A673 (cell line): ENCODE measurements at regions not wholly inside any gene's neighbourhood (a gene's known extent, or its start where the extent isn't known, plus 50 kb on each side); places are given as distances from the start of the nearest gene placed in this dataset.
"Not testable (repeated sequence)": the region's sequence is repeated elsewhere in the genome, so short reads cannot be mapped to it uniquely, and the experiment has no call there.

Source experiments
- BruUV-seq: library from RNA; stranded (reverse); fragments of 400-500 nt; replicated peaks from 2 replicates; lab custom pipeline; 2021; lab: Mats Ljungman, UMichigan
- CTCF ChIA-PET: fragments of 300-600 bp; sonication (Branson Sonifier 250); formaldehyde crosslinking; loops from one replicate; lab custom pipeline; 2022; ENCODE audit warnings: antibody characterized with exemption; lab: Charles Lee
- POLR2A ChIA-PET: fragments of 300-600 bp; sonication (Branson Sonifier 250); formaldehyde crosslinking; loops from one replicate; lab custom pipeline; 2022; ENCODE audit warnings: antibody characterized with exemption; ENCODE audit not compliant: low non-redundant PET; lab: Charles Lee
- DNase-seq: peaks from one replicate; pipeline ENCODE4 v3.0.0-alpha.2; 2015; ENCODE audit warnings: low spot score
- H3K27ac ChIP-seq: fragments of 200-600 bp; sonication (generic); 2 replicates; pipeline ENCODE4 v1.5.1; 2016; ENCODE audit warnings: mixed run types, low read depth, mild to moderate bottlenecking, mixed read lengths, antibody characterized with exemption, low read length; ENCODE audit not compliant: poor library complexity, severe bottlenecking
- H3K27me3 ChIP-seq: fragments of 200-600 bp; sonication (generic); replicated peaks from 2 replicates; pipeline ENCODE4 v1.6.1; 2017; ENCODE audit warnings: mixed run types, low read depth, mild to moderate bottlenecking, mixed read lengths, antibody characterized with exemption, low read length; ENCODE audit not compliant: insufficient read depth, poor library complexity
- H3K36me3 ChIP-seq: fragments of 200-600 bp; sonication (generic); 2 replicates; pipeline ENCODE4 v1.6.1; 2016; ENCODE audit warnings: mixed run types, mild to moderate bottlenecking, mixed read lengths, antibody characterized with exemption, low read length; ENCODE audit not compliant: insufficient read depth, poor library complexity, severe bottlenecking
- H3K4me1 ChIP-seq: fragments of 200-600 bp; sonication (generic); 2 replicates; pipeline ENCODE4 v1.6.1; 2017; ENCODE audit warnings: mixed run types, mild to moderate bottlenecking, mixed read lengths, antibody characterized with exemption, low read length; ENCODE audit not compliant: insufficient read depth, poor library complexity, severe bottlenecking
- H3K4me3 ChIP-seq: fragments of 200-600 bp; sonication (generic); 2 replicates; pipeline ENCODE4 v1.5.1; 2016; ENCODE audit warnings: low read depth, mixed run types, mild to moderate bottlenecking, mixed read lengths, low read length; ENCODE audit not compliant: poor library complexity, severe bottlenecking
- H3K9me3 ChIP-seq: fragments of 200-600 bp; sonication (generic); 2 replicates; pipeline ENCODE4 v1.6.1; 2016; ENCODE audit warnings: mixed run types, low read depth, mild to moderate bottlenecking, mixed read lengths, antibody characterized with exemption, low read length; ENCODE audit not compliant: poor library complexity, severe bottlenecking
- CTCF ChIP-seq: fragments of 300-800, 200-600 bp; sonication (generic); conservative IDR thresholded peaks from 2 replicates; pipeline ENCODE4 v1.5.1; 2017; ENCODE audit warnings: low read depth, mild to moderate bottlenecking, antibody characterized with exemption, low read length, moderate library complexity, mixed read lengths
- EZH2 ChIP-seq: fragments of 200-600 bp; sonication (generic); IDR thresholded peaks from 2 replicates; pipeline ENCODE4 v1.6.1; 2017; ENCODE audit warnings: borderline replicate concordance, low read depth, mild to moderate bottlenecking, mixed read lengths, antibody characterized with exemption, low read length; ENCODE audit not compliant: poor library complexity, severe bottlenecking
- intact Hi-C: fragments of 100-400 bp; cut with micrococcal nuclease; formaldehyde crosslinking; loops from one replicate; pipeline ENCODE4 v1.10.0; 2022; ENCODE audit not compliant: unreplicated experiment

- TF ChIP-seq EZH2 (no peak), CTCF (no peak)
- no peak for DNase-seq
- Histone ChIP-seq H3K4me1 (no peaks in the 10 kb centered on the region), H3K9me3 (no peaks in the 10 kb centered on the region), H3K4me3 (no peak overlapping the region), H3K27me3 (no peaks in the 10 kb centered on the region), H3K27ac (no peak overlapping the region), H3K36me3 (no peaks in the 10 kb centered on the region)
- intact Hi-C loops = no loop called here
- BruUV-seq = no TSS peak
- ChIA-PET POLR2A (no interaction called here), CTCF (no interaction called here)
Measured at GRCh38 chr6:85911067-85911466, 268.4 kb upstream of the SYNCRIP start.

DNA sequence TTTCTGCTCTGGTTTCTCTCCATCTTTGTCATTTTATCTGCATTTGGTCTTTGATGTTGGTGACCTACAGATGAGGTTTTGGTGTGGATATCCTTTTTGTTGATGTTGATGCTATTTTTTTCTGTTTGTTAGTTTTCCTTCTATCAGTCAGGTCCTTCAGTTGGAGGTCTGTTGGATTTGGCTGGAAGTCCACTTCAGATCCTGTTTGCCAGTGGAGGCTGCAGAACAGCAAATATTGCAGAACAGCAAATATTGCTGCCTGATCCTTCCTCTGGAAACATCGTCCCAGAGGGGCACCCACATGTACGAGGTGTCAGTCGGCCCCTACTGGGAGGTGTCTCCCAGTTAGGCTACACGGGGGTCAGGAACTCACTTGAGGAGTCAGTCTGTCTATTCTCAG is 265.4 kb upstream of the SYNCRIP start:
- H3K36me3 ChIP-seq, BruUV-seq, CTCF ChIA-PET, H3K9me3 ChIP-seq, intact Hi-C loops, H3K4me3 ChIP-seq, DNase-seq, H3K27me3 ChIP-seq, H3K4me1 ChIP-seq, H3K27ac ChIP-seq, POLR2A ChIA-PET: not testable (repeated sequence)

- intact Hi-C loops = no loop called here
- no TSS peak for BruUV-seq
- ChIA-PET CTCF (no interaction called here), POLR2A (no interaction called here)
- DNase-seq = no peak
- Histone ChIP-seq H3K36me3 (no peaks in the 10 kb centered on the region), H3K4me3 (no peak overlapping the region), H3K27ac (no peak overlapping the region), H3K9me3 (no peaks in the 10 kb centered on the region), H3K4me1 (no peaks in the 10 kb centered on the region), H3K27me3 (no peaks in the 10 kb centered on the region)
- TF ChIP-seq CTCF (no peak), EZH2 (no peak)
Measured at GRCh38 chr6:85892346-85892745, 249.7 kb upstream of the SYNCRIP start.

- no peak for DNase-seq
- no peak overlapping the region for H3K4me3 ChIP-seq
- no TSS peak for BruUV-seq
- TF ChIP-seq CTCF (no peak), EZH2 (no peak)
- ChIA-PET POLR2A (no interaction called here), CTCF (no interaction called here)
- H3K9me3 ChIP-seq = no peaks in the 10 kb centered on the region
- no peaks in the 10 kb centered on the region for H3K4me1 ChIP-seq
- no peak overlapping the region for H3K27ac ChIP-seq
- H3K36me3 ChIP-seq = no peaks in the 10 kb centered on the region
- intact Hi-C loops = no loop called here
- H3K27me3 ChIP-seq = no peaks in the 10 kb centered on the region
Measured at GRCh38 chr6:85887461-85887860, 244.8 kb upstream of the SYNCRIP start.
